K562 (cell line): ENCODE measurements at regions not wholly inside any gene's neighbourhood (a gene's known extent, or its start where the extent isn't known, plus 50 kb on each side); places are given as distances from the start of the nearest gene placed in this dataset.

Source experiments
- ATAC-seq: fragments of 200-7000 bp; cut with Tn5 transposase; 3 replicates; pipeline ENCODE4 v1.9.1; 2020; ENCODE audit warnings: moderate library complexity
- BruUV-seq: library from RNA; stranded (reverse); fragments of 400-500 nt; replicated peaks from 2 replicates; lab custom pipeline; 2021; lab: Mats Ljungman, UMichigan
- CTCF ChIA-PET: fragments of 300-600 bp; formaldehyde crosslinking; extraction: SDS; loops from one replicate; lab custom pipeline; 2021; ENCODE audit warnings: low intra/inter-chr PET ratio; lab: Yijun Ruan, JAX
- POLR2A ChIA-PET: fragments of 300-600, 350-650 bp; sonication (Branson Sonifier 250); formaldehyde crosslinking; extraction: SDS; loops from one replicate; lab custom pipeline; 2021; ENCODE audit warnings: antibody characterized with exemption, inconsistent platforms; lab: Yijun Ruan, JAX
- DNase-seq, 4 experiments: peaks; one replicate each; pipeline versions ENCODE4 v3.0.0 to v3.0.0-alpha.2; 2011 to 2018; ENCODE audit warnings: low spot score in 3 of 4, mixed read lengths in 3 of 4; ENCODE audit errors: extremely low read depth in 1 of 4
- FAIRE-seq: peaks from 2 replicates; lab custom pipeline; 2011; peaks lifted over from hg19 to GRCh38; lab: Jason Lieb, UNC
- H2AFZ ChIP-seq: 2 replicates; pipeline ENCODE4 v1.6.0; 2011; ENCODE audit warnings: low read depth, low read length, control low read depth, inconsistent platforms
- H3K27ac ChIP-seq: fragments of 200-600 bp; 3 replicates; pipeline ENCODE4 v1.8.0; 2011; ENCODE audit warnings: low read depth, mild to moderate bottlenecking, control low read depth, inconsistent platforms, low read length, moderate library complexity, mixed read lengths; ENCODE audit errors: extremely low read depth
- H3K27me3 ChIP-seq, 2 experiments: fragments of 300-600 bp in 1 of 2; 2 replicates in 1 of 2; 3 replicates in 1 of 2; pipeline versions ENCODE4 v1.6.0 to v1.8.0; 2011; ENCODE audit warnings: inconsistent platforms in 2 of 2, low read length in 2 of 2, mild to moderate bottlenecking in 1 of 2, mixed read lengths in 1 of 2, moderate library complexity in 1 of 2; ENCODE audit not compliant: control insufficient read depth in 2 of 2, insufficient read depth in 2 of 2
- H3K36me3 ChIP-seq: fragments of 300-600 bp; 3 replicates; pipeline ENCODE4 v1.8.0; 2011; ENCODE audit warnings: mild to moderate bottlenecking, low read length, inconsistent platforms; ENCODE audit not compliant: control insufficient read depth, insufficient read depth
- H3K4me1 ChIP-seq, 2 experiments: fragments of 200-600 bp in 1 of 2; replicated peaks in 1 of 2; 2 replicates in 1 of 2; 3 replicates in 1 of 2; pipeline versions ENCODE4 v1.5.1 to v1.8.0; 2011; ENCODE audit warnings: inconsistent platforms in 2 of 2, low read length in 2 of 2, mild to moderate bottlenecking in 1 of 2, mixed read lengths in 1 of 2, moderate library complexity in 1 of 2; ENCODE audit not compliant: control insufficient read depth in 2 of 2, insufficient read depth in 2 of 2
- H3K4me2 ChIP-seq: 2 replicates; pipeline ENCODE4 v1.6.1; 2011; ENCODE audit warnings: low read length, control low read depth, inconsistent platforms, mixed read lengths; ENCODE audit not compliant: insufficient read depth
- H3K4me3 ChIP-seq: fragments of 200-600 bp; sonication (generic), shearing (Covaris generic); 2 replicates; pipeline ENCODE4 v1.5.1; 2016; ENCODE audit warnings: control low read depth, inconsistent platforms
- H3K79me2 ChIP-seq: fragments of 200-600 bp; 3 replicates; pipeline ENCODE4 v1.8.0; 2011; ENCODE audit warnings: low read length, inconsistent platforms; ENCODE audit not compliant: control insufficient read depth, insufficient read depth
- H3K9ac ChIP-seq, 2 experiments: 2 replicates each; pipeline versions ENCODE4 v1.6.0 to v1.6.1; 2011; ENCODE audit warnings: low read depth in 2 of 2, low read length in 2 of 2, control low read depth in 1 of 2, inconsistent platforms in 1 of 2, mild to moderate bottlenecking in 1 of 2, mixed read lengths in 1 of 2; ENCODE audit not compliant: insufficient read depth in 1 of 2
- H3K9me1 ChIP-seq: one replicate; pipeline ENCODE4 v1.6.0; 2011; ENCODE audit warnings: inconsistent platforms, mild to moderate bottlenecking, low read length, moderate library complexity; ENCODE audit not compliant: control insufficient read depth, insufficient read depth
- H3K9me3 ChIP-seq: replicated peaks from 2 replicates; pipeline ENCODE4 v1.5.1; 2011; ENCODE audit warnings: low read depth, low read length, inconsistent platforms; ENCODE audit not compliant: control insufficient read depth, insufficient read depth
- H4K20me1 ChIP-seq: replicated peaks from 2 replicates; pipeline ENCODE4 v1.6.1; 2011; ENCODE audit warnings: low read length, inconsistent platforms, mixed read lengths; ENCODE audit not compliant: control insufficient read depth, insufficient read depth
- HMBOX1 ChIP-seq: sonication (generic); IDR thresholded peaks from 2 replicates; pipeline ENCODE4 v1.6.1; 2016
- MYC ChIP-seq, 2 experiments: fragments of 250-450 bp in 1 of 2; sonication (Bioruptor Pico) in 1 of 2; IDR thresholded peaks; 2 replicates each; pipeline versions ENCODE4 v1.5.1 to v1.6.1; 2012 to 2021; ENCODE audit warnings: low read depth in 2 of 2, borderline replicate concordance in 1 of 2, improper control_type of control experiment in 1 of 2, low read length in 1 of 2, mild to moderate bottlenecking in 1 of 2, moderate library complexity in 1 of 2
- PHF21A ChIP-seq: fragments of 450-650 bp; IDR thresholded peaks from 2 replicates; pipeline ENCODE4 v1.6.1; 2017; ENCODE audit warnings: low read depth, borderline replicate concordance
- ZNF707 ChIP-seq: fragments of 250-450 bp; sonication (Bioruptor Pico); conservative IDR thresholded peaks from 2 replicates; pipeline ENCODE4 v1.8.0; 2022; ENCODE audit warnings: inconsistent platforms, mild to moderate bottlenecking, moderate library complexity
- ZNF77 ChIP-seq: fragments of 250-450 bp; sonication (Bioruptor Pico); IDR thresholded peaks from 2 replicates; pipeline ENCODE4 v1.5.0; 2020
- WGBS: fragments of 100-300 bp; shearing (Covaris generic); methylation state at CpG from one replicate; pipeline ENCODE4 v1.1.6; 2016; ENCODE audit warnings: low coverage, mixed read lengths; ENCODE audit not compliant: insufficient coverage; ENCODE audit errors: missing lambda C conversion rate; 5-methylcytosine and 5-hydroxymethylcytosine counted together
- in situ Hi-C: fragments of 300-500 bp; cut with MboI; formaldehyde crosslinking; loops from 4 replicates; pipeline ENCODE4 v1.15.0; 2018; ENCODE audit warnings: inconsistent platforms, mixed read lengths
- intact Hi-C: fragments of 100-400 bp; cut with micrococcal nuclease; formaldehyde crosslinking; loops from 2 replicates; pipeline ENCODE4 v1.14.2; 2022

DNA sequence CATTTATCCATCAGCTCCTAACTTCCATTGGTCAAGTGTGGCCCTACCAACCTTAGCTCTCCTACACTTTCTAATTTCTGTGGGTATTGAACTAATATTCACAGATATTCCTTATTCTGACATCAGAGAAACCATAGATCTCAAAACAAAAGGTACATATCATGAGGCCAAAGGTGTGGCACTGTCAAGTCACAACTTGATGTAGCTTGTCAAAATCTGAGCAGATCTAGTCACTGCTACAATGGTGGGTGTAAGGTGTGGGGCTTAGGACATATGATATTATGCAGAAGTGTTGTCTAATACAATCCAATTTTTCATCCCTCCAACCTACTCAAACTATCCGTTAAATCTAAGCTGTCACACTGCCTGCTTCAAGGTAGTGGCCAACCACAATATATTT, 114.0 kb upstream of the FAR2 start:
- Histone ChIP-seq H3K4me3 (no peak overlapping the region), H3K9ac (no peak overlapping the region), H3K27ac (no peak overlapping the region), H3K9me3 (no peaks in the 10 kb centered on the region), H4K20me1 (no peaks in the 10 kb centered on the region), H3K4me1 (no peaks in the 10 kb centered on the region), H3K79me2 (no peaks in the 10 kb centered on the region), H3K4me2 (no peak overlapping the region), H3K27me3 (no peaks in the 10 kb centered on the region), H3K36me3 (no peaks in the 10 kb centered on the region), H3K9me1 (no peaks in the 10 kb centered on the region), H2AFZ (no peak overlapping the region)
- TF ChIP-seq ZNF707 (CRISPR knock-in tag): no peak
- intact Hi-C loops (no loop called here), in situ Hi-C loops (no loop called here)
- no peak for DNase-seq
- WGBS: 0% methylated on average over 1 of the region's 1 CpG
- FAIRE-seq: no peak
- BruUV-seq: no TSS peak
- ATAC-seq: no peak
- ChIA-PET POLR2A (no interaction called here), CTCF (no interaction called here)

GRCh38 chr12:29039013-29039412, 110.1 kb upstream of the FAR2 start:
- H3K27ac ChIP-seq: no peak overlapping the region
- no peaks in the 10 kb centered on the region for H3K4me1 ChIP-seq
- no peak overlapping the region for H3K4me3 ChIP-seq
- H3K27me3 ChIP-seq: no peaks in the 10 kb centered on the region
- TF ChIP-seq MYC (IDR thresholded peaks at IDR 0.05; ENCODE audit: low read depth, low read length) (no peak), MYC (CRISPR knock-in tag; IDR thresholded peaks at IDR 0.05; ENCODE audit: borderline replicate concordance, low read depth) (no peak), HMBOX1 (no peak), PHF21A (no peak), ZNF77 (CRISPR knock-in tag) (no peak)
- TF ChIP-seq, all 486 proteins: peak for 0
- intact Hi-C loops (no loop called here), in situ Hi-C loops (no loop called here)
- ChIA-PET POLR2A (no interaction called here), CTCF (no interaction called here)
- Histone ChIP-seq H2AFZ (no peak overlapping the region), H3K79me2 (no peaks in the 10 kb centered on the region), H4K20me1 (no peaks in the 10 kb centered on the region), H3K4me2 (no peak overlapping the region), H3K36me3 (no peaks in the 10 kb centered on the region), H3K9ac (no peak overlapping the region), H3K9me1 (no peaks in the 10 kb centered on the region), H3K9me3 (no peaks in the 10 kb centered on the region)
- no peak for DNase-seq
- no peak for ATAC-seq
- 0% methylated on average over 3 of the region's 3 CpGs for WGBS
- no peak for FAIRE-seq
- BruUV-seq: no TSS peak
